ENCODE measurements at regions not wholly inside any gene's neighbourhood (a gene's known extent, or its start where the extent isn't known, plus 50 kb on each side); places are given as distances from the start of the nearest gene placed in this dataset.

DNA sequence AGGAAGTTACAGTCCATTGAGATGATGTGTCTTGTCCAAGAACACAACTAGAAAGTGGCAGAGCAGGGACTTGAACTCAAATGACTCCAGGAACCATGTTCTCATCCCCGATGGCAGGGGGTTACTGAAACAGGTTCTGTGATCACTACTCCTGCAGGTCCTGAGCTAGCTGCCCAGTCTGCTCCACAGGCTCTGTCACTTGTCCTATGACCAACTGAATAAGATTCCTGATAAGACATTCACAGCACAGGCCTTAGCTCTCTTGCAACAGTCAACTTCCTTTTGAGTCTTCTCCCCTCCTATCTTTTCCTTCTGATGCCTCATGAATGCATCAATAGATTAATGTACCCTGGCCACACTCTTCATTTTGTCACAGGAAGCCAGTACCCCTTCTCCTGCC, 109.2 kb downstream of the SH3TC2 start:
- TF ChIP-seq, protein P1, sequence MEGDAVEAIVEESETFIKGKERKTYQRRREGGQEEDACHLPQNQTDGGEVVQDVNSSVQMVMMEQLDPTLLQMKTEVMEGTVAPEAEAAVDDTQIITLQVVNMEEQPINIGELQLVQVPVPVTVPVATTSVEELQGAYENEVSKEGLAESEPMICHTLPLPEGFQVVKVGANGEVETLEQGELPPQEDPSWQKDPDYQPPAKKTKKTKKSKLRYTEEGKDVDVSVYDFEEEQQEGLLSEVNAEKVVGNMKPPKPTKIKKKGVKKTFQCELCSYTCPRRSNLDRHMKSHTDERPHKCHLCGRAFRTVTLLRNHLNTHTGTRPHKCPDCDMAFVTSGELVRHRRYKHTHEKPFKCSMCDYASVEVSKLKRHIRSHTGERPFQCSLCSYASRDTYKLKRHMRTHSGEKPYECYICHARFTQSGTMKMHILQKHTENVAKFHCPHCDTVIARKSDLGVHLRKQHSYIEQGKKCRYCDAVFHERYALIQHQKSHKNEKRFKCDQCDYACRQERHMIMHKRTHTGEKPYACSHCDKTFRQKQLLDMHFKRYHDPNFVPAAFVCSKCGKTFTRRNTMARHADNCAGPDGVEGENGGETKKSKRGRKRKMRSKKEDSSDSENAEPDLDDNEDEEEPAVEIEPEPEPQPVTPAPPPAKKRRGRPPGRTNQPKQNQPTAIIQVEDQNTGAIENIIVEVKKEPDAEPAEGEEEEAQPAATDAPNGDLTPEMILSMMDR (IDR thresholded peaks at IDR 0.05; ENCODE audit: low read depth, low read length), result no peak
- TF ChIP-seq POLR2A (IDR thresholded peaks at IDR 0.05; ENCODE audit: extremely low read depth, insufficient read length) (no peak), MYC (IDR thresholded peaks at IDR 0.05; ENCODE audit: low read depth, low read length) (no peak)
- TF ChIP-seq, protein P2, sequence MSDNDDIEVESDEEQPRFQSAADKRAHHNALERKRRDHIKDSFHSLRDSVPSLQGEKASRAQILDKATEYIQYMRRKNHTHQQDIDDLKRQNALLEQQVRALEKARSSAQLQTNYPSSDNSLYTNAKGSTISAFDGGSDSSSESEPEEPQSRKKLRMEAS (IDR thresholded peaks at IDR 0.05; ENCODE audit: low read depth, low read length), result no peak

Data from NB4 (cell line).